ENCODE measurements at regions not wholly inside any gene's neighbourhood (a gene's known extent, or its start where the extent isn't known, plus 50 kb on each side); places are given as distances from the start of the nearest gene placed in this dataset.
A peak's percentile ranks its signal among the peaks of the same experiment; 100 is the strongest.

- 96% methylated on average over 19 to 20 of the region's 20 CpGs for WGBS, 2 donors
- no peak for DNase-seq
- ATAC-seq (ENCODE audit: insufficient read depth, low FRiP score), result no peak
- Histone ChIP-seq H3K9ac (ENCODE audit: insufficient read depth in 1 of 2, low read length in 2 of 2) (no peak overlapping the region), H3K4me3 (no peak overlapping the region), H3K36me3 (ENCODE audit: control insufficient read depth in 4 of 4, insufficient read depth in 4 of 4, low read length in 4 of 4) (no peaks in the 10 kb centered on the region), H3K4me1 (ENCODE audit: control insufficient read depth in 5 of 5, insufficient read depth in 5 of 5, low read length in 5 of 5) (peaks cover 0 to 4% (median 3%) of the 10 kb centered on the region in 5 donors), H3K9me3 (ENCODE audit: control insufficient read depth in 4 of 4, insufficient read depth in 3 of 4, low read length in 3 of 4) (peaks cover 0 to 4% (median 0%) of the 10 kb centered on the region in 4 donors), H3K27ac (ENCODE audit: low read depth in 1 of 2, low read length in 1 of 2) (no peak overlapping the region), H3K27me3 (ENCODE audit: control insufficient read depth in 3 of 3, insufficient read depth in 3 of 3, low read length in 2 of 3) (peaks cover 0 to 4% (median 0%) of the 10 kb centered on the region in 3 donors)
- no peak for TF ChIP-seq CTCF (IDR thresholded peaks at IDR 0.05; ENCODE audit: control extremely low read depth, extremely low read depth)
These were observed 145.6 kb upstream of the SEL1L start for GRCh38 chr14:81679226-81679625.

GRCh38 chr14:81681541-81681940, 147.9 kb upstream of the SEL1L start:
- ATAC-seq (ENCODE audit: insufficient read depth, low FRiP score) (no peak), DNase-seq (peak in 2 of 3 donors; percentile 43 to 50)
- Histone ChIP-seq H3K9ac (ENCODE audit: insufficient read depth in 1 of 2, low read length in 2 of 2) (no peak overlapping the region), H3K4me1 (ENCODE audit: control insufficient read depth in 5 of 5, insufficient read depth in 5 of 5, low read length in 5 of 5) (peaks cover 0 to 4% (median 3%) of the 10 kb centered on the region in 5 donors), H3K27ac (ENCODE audit: low read depth in 1 of 2, low read length in 1 of 2) (no peak overlapping the region), H3K9me3 (ENCODE audit: control insufficient read depth in 4 of 4, insufficient read depth in 3 of 4, low read length in 3 of 4) (peaks cover 0 to 4% (median 0%) of the 10 kb centered on the region in 4 donors), H3K4me3 (no peak overlapping the region), H3K27me3 (ENCODE audit: control insufficient read depth in 3 of 3, insufficient read depth in 3 of 3, low read length in 2 of 3) (peaks cover 0 to 4% (median 0%) of the 10 kb centered on the region in 3 donors), H3K36me3 (ENCODE audit: control insufficient read depth in 4 of 4, insufficient read depth in 4 of 4, low read length in 4 of 4) (no peaks in the 10 kb centered on the region)
- TF ChIP-seq CTCF (IDR thresholded peaks at IDR 0.05; ENCODE audit: control extremely low read depth, extremely low read depth), result no peak
- WGBS, 2 donors, result 40 to 43% methylated on average over 3 of the region's 3 CpGs

- H3K4me3 ChIP-seq, result no peak overlapping the region
- TF ChIP-seq CTCF (IDR thresholded peaks at IDR 0.05; ENCODE audit: control extremely low read depth, extremely low read depth), result no peak
- H3K9me3 ChIP-seq (ENCODE audit: control insufficient read depth in 4 of 4, insufficient read depth in 3 of 4, low read length in 3 of 4), result peaks cover 0 to 4% (median 0%) of the 10 kb centered on the region in 4 donors
- DNase-seq, result no peak
- no peaks in the 10 kb centered on the region for H3K36me3 ChIP-seq (ENCODE audit: control insufficient read depth in 4 of 4, insufficient read depth in 4 of 4, low read length in 4 of 4)
- H3K27ac ChIP-seq (ENCODE audit: low read depth in 1 of 2, low read length in 1 of 2), result no peak overlapping the region
- no peak overlapping the region for H3K9ac ChIP-seq (ENCODE audit: insufficient read depth in 1 of 2, low read length in 2 of 2)
- H3K27me3 ChIP-seq (ENCODE audit: control insufficient read depth in 3 of 3, insufficient read depth in 3 of 3, low read length in 2 of 3), result peaks cover 0 to 5% (median 0%) of the 10 kb centered on the region in 3 donors
- peaks cover 0 to 6% (median 3%) of the 10 kb centered on the region in 5 donors for H3K4me1 ChIP-seq (ENCODE audit: control insufficient read depth in 5 of 5, insufficient read depth in 5 of 5, low read length in 5 of 5)
- WGBS, 2 donors, result 46 to 54% methylated on average over 1 of the region's 1 CpG
- ATAC-seq (ENCODE audit: insufficient read depth, low FRiP score), result no peak
These were observed 148.5 kb upstream of the SEL1L start for GRCh38 chr14:81682134-81682533.

GRCh38 chr14:81682701-81683100, 149.0 kb upstream of the SEL1L start:
- Histone ChIP-seq H3K27ac (ENCODE audit: low read depth in 1 of 2, low read length in 1 of 2) (no peak overlapping the region), H3K4me3 (no peak overlapping the region), H3K9ac (ENCODE audit: insufficient read depth in 1 of 2, low read length in 2 of 2) (no peak overlapping the region), H3K9me3 (ENCODE audit: control insufficient read depth in 4 of 4, insufficient read depth in 3 of 4, low read length in 3 of 4) (peaks cover 0 to 4% (median 0%) of the 10 kb centered on the region in 4 donors), H3K27me3 (ENCODE audit: control insufficient read depth in 3 of 3, insufficient read depth in 3 of 3, low read length in 2 of 3) (peaks cover 0 to 5% (median 0%) of the 10 kb centered on the region in 3 donors), H3K36me3 (ENCODE audit: control insufficient read depth in 4 of 4, insufficient read depth in 4 of 4, low read length in 4 of 4) (no peaks in the 10 kb centered on the region), H3K4me1 (ENCODE audit: control insufficient read depth in 5 of 5, insufficient read depth in 5 of 5, low read length in 5 of 5) (peaks cover 0 to 6% (median 3%) of the 10 kb centered on the region in 5 donors)
- TF ChIP-seq CTCF (IDR thresholded peaks at IDR 0.05; ENCODE audit: control extremely low read depth, extremely low read depth), result no peak
- no peak for DNase-seq
- 67 to 70% methylated on average over 2 of the region's 2 CpGs for WGBS, 2 donors
- no peak for ATAC-seq (ENCODE audit: insufficient read depth, low FRiP score)
